ENCODE measurements at regions not wholly inside any gene's neighbourhood (a gene's known extent, or its start where the extent isn't known, plus 50 kb on each side); places are given as distances from the start of the nearest gene placed in this dataset.

- Histone ChIP-seq H3K36me3 (ENCODE audit: insufficient read depth, low read length) (no peaks in the 10 kb centered on the region), H3K9ac (ENCODE audit: insufficient read length) (no peak overlapping the region), H3K27ac (no peak overlapping the region), H3K4me3 (no peak overlapping the region), H3K9me3 (ENCODE audit: low read depth, low read length) (no peaks in the 10 kb centered on the region)
- DNase-seq (ENCODE audit: low read depth, low spot score) = no peak
- no peak for TF ChIP-seq EZH2 (IDR thresholded peaks at IDR 0.05)
- no peak for TF ChIP-seq POLR2AphosphoS5 (IDR thresholded peaks at IDR 0.05; ENCODE audit: borderline replicate concordance, low read depth, low read length)
- no peak for TF ChIP-seq FOXP2 (optimal IDR thresholded peaks at IDR 0.05; ENCODE audit: control extremely low read depth, extremely low read length, insufficient read depth)
Measured at GRCh38 chr10:78716043-78716660, 352.6 kb upstream of the ZMIZ1 start.

GRCh38 chr10:78717200-78717599 lies 351.6 kb upstream of the ZMIZ1 start:
- H3K27ac ChIP-seq = no peak overlapping the region
- no peak for DNase-seq (ENCODE audit: low read depth, low spot score)

DNA sequence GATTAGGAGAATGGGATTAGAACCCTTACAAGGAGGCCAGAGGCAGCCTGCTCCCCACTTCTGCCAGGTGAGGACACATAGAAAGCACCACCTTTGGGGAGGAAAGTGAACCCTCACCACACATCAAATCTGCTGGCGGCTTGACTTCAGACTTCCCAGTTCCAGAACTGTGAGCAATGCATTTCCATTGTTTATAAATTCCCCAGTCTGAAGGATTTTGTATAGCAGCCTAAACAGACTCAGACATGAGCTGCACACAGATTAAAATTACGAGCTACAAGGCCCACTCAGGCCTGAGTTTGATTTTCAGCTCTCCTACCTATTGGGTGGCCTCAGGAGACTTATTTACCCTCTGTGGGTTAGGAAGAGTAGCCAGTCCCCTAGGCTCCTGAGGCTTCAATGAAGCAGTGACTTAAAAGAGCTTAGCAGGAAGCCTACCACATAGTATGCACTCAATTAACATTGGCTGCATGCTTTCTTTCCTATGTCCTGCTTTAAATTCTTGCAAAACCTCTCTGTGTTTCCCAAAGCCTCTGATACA lies 350.7 kb upstream of the ZMIZ1 start:
- TF ChIP-seq EZH2 (IDR thresholded peaks at IDR 0.05) (no peak), POLR2AphosphoS5 (IDR thresholded peaks at IDR 0.05; ENCODE audit: borderline replicate concordance, low read depth, low read length) (no peak), FOXP2 (optimal IDR thresholded peaks at IDR 0.05; ENCODE audit: control extremely low read depth, extremely low read length, insufficient read depth) (no peak)
- Histone ChIP-seq H3K9ac (ENCODE audit: insufficient read length) (no peak overlapping the region), H3K4me3 (no peak overlapping the region), H3K27ac (no peak overlapping the region), H3K36me3 (ENCODE audit: insufficient read depth, low read length) (no peaks in the 10 kb centered on the region), H3K9me3 (ENCODE audit: low read depth, low read length) (no peaks in the 10 kb centered on the region)
- DNase-seq (ENCODE audit: low read depth, low spot score) = no peak

More at GRCh38 chr10:78717200-78717599, 351.6 kb upstream of the ZMIZ1 start:
- H3K4me3 ChIP-seq = no peak overlapping the region
- H3K9ac ChIP-seq (ENCODE audit: insufficient read length) = no peak overlapping the region
- no peak for TF ChIP-seq POLR2AphosphoS5 (IDR thresholded peaks at IDR 0.05; ENCODE audit: borderline replicate concordance, low read depth, low read length)
- no peak for TF ChIP-seq EZH2 (IDR thresholded peaks at IDR 0.05)
- TF ChIP-seq FOXP2 (optimal IDR thresholded peaks at IDR 0.05; ENCODE audit: control extremely low read depth, extremely low read length, insufficient read depth) = no peak
- H3K36me3 ChIP-seq (ENCODE audit: insufficient read depth, low read length) = no peaks in the 10 kb centered on the region
- no peaks in the 10 kb centered on the region for H3K9me3 ChIP-seq (ENCODE audit: low read depth, low read length)

DNA sequence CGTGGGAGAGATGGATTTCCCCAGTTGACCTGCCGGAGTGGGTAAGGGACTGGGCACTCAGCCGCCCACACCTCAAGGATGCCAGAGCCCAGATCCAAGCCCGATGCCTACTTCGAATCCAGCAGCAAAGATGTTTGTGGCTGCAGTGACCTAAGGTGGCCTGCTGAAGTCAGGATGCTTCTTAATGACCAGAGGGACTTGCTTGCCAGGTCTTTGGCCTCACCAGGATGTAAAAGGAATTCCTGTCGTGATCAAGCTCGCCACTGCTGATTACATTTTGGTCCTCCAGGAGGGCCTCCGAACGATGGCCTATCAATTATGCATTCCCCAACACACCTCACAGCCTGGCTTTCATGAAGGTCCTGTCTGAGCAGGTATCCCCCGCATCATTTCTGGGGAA lies 349.5 kb upstream of the ZMIZ1 start:
- no peak overlapping the region for H3K4me3 ChIP-seq
- DNase-seq (ENCODE audit: low read depth, low spot score) = no peak
- TF ChIP-seq FOXP2 (optimal IDR thresholded peaks at IDR 0.05; ENCODE audit: control extremely low read depth, extremely low read length, insufficient read depth) = no peak
- no peak for TF ChIP-seq POLR2AphosphoS5 (IDR thresholded peaks at IDR 0.05; ENCODE audit: borderline replicate concordance, low read depth, low read length)
- TF ChIP-seq EZH2 (IDR thresholded peaks at IDR 0.05) = no peak
- no peak overlapping the region for H3K27ac ChIP-seq
- H3K9ac ChIP-seq (ENCODE audit: insufficient read length) = no peak overlapping the region
- no peaks in the 10 kb centered on the region for H3K9me3 ChIP-seq (ENCODE audit: low read depth, low read length)
- no peaks in the 10 kb centered on the region for H3K36me3 ChIP-seq (ENCODE audit: insufficient read depth, low read length)

DNA sequence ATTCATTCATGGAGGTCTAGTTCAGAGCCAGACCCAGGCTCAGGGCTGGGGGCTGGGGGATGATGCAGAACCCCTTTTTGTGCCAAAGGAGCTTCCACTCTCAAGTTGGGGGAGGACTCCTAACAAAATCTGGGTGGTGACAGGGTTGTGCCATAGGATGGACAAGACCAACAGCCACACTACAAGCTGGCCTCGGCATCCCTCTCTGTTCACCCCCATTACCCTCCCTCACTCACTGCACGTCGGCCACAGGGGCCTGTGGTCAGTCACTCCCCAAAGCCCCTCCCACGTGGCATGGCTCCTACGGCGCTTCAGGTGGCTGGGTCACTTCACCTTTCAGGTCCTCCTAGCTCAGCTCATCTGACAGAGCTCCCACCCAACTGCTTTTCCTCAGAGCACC lies 348.7 kb upstream of the ZMIZ1 start:
- no peak overlapping the region for H3K4me3 ChIP-seq
- no peak for DNase-seq (ENCODE audit: low read depth, low spot score)
- no peaks in the 10 kb centered on the region for H3K36me3 ChIP-seq (ENCODE audit: insufficient read depth, low read length)
- no peak overlapping the region for H3K9ac ChIP-seq (ENCODE audit: insufficient read length)
- TF ChIP-seq POLR2AphosphoS5 (IDR thresholded peaks at IDR 0.05; ENCODE audit: borderline replicate concordance, low read depth, low read length) = no peak
- TF ChIP-seq EZH2 (IDR thresholded peaks at IDR 0.05) = no peak
- no peak for TF ChIP-seq FOXP2 (optimal IDR thresholded peaks at IDR 0.05; ENCODE audit: control extremely low read depth, extremely low read length, insufficient read depth)
- H3K27ac ChIP-seq = no peak overlapping the region
- no peaks in the 10 kb centered on the region for H3K9me3 ChIP-seq (ENCODE audit: low read depth, low read length)

DNA sequence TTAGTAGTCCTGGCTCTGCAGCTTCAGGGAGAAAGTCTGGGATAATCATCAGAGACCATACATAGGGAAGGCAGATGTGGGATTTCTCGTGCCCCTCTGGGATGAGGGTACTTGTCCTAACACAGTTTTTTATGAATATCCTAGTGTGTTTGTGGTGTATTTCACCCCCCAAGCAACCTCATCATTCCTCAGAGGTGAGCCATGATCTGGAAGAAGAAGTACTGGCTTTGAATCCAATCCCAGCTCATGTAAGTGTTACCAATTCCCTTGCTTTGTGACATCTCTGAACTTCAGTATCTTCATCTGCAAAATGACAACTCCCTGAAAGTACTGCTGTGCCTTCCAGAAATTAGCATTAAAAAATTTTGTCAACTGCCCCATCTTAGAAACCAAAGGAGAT lies 347.5 kb upstream of the ZMIZ1 start:
- H3K36me3 ChIP-seq (ENCODE audit: insufficient read depth, low read length) = no peaks in the 10 kb centered on the region
- TF ChIP-seq POLR2AphosphoS5 (IDR thresholded peaks at IDR 0.05; ENCODE audit: borderline replicate concordance, low read depth, low read length) = no peak
- DNase-seq (ENCODE audit: low read depth, low spot score) = no peak
- H3K9ac ChIP-seq (ENCODE audit: insufficient read length) = no peak overlapping the region
- H3K4me3 ChIP-seq = no peak overlapping the region
- H3K27ac ChIP-seq = no peak overlapping the region
- no peaks in the 10 kb centered on the region for H3K9me3 ChIP-seq (ENCODE audit: low read depth, low read length)

DNA sequence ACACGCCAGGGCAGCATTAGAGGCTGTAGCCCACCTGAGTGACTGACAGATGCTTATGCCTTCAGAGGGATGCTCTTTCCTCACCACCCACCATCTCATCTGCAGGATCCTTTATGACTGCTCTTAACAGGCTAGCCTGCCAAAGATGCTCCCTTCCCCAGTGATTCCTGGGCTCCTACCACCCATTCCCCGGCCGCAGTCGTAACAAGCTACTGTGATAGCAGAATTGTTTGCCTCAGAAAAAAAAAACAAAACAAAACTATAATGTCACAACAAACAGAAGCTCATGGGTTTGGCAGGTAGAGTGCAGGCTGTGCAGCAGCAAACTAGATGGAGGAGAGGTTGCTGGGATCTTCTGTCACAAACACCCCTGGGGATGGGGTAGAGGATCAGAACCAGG lies 343.9 kb upstream of the ZMIZ1 start:
- Histone ChIP-seq H3K4me3 (no peak overlapping the region), H3K36me3 (ENCODE audit: insufficient read depth, low read length) (no peaks in the 10 kb centered on the region), H3K9ac (ENCODE audit: insufficient read length) (no peak overlapping the region), H3K27ac (no peak overlapping the region), H3K9me3 (ENCODE audit: low read depth, low read length) (no peaks in the 10 kb centered on the region)
- DNase-seq (ENCODE audit: low read depth, low spot score) = no peak
- no peak for TF ChIP-seq POLR2AphosphoS5 (IDR thresholded peaks at IDR 0.05; ENCODE audit: borderline replicate concordance, low read depth, low read length)
- TF ChIP-seq FOXP2 (optimal IDR thresholded peaks at IDR 0.05; ENCODE audit: control extremely low read depth, extremely low read length, insufficient read depth) = no peak

- Histone ChIP-seq H3K4me3 (no peak overlapping the region), H3K9ac (ENCODE audit: insufficient read length) (no peak overlapping the region), H3K27ac (no peak overlapping the region), H3K36me3 (ENCODE audit: insufficient read depth, low read length) (no peaks in the 10 kb centered on the region), H3K9me3 (ENCODE audit: low read depth, low read length) (no peaks in the 10 kb centered on the region)
- TF ChIP-seq POLR2AphosphoS5 (IDR thresholded peaks at IDR 0.05; ENCODE audit: borderline replicate concordance, low read depth, low read length) (no peak), FOXP2 (optimal IDR thresholded peaks at IDR 0.05; ENCODE audit: control extremely low read depth, extremely low read length, insufficient read depth) (no peak), EZH2 (IDR thresholded peaks at IDR 0.05) (no peak)
- DNase-seq (ENCODE audit: low read depth, low spot score) = no peak
Measured at GRCh38 chr10:78726171-78726570, 342.6 kb upstream of the ZMIZ1 start.

- H3K27ac ChIP-seq = no peak overlapping the region
- no peaks in the 10 kb centered on the region for H3K9me3 ChIP-seq (ENCODE audit: low read depth, low read length)
- DNase-seq (ENCODE audit: low read depth, low spot score) = no peak
- no peak overlapping the region for H3K9ac ChIP-seq (ENCODE audit: insufficient read length)
- no peaks in the 10 kb centered on the region for H3K36me3 ChIP-seq (ENCODE audit: insufficient read depth, low read length)
- no peak overlapping the region for H3K4me3 ChIP-seq
- TF ChIP-seq FOXP2 (optimal IDR thresholded peaks at IDR 0.05; ENCODE audit: control extremely low read depth, extremely low read length, insufficient read depth) (no peak), EZH2 (IDR thresholded peaks at IDR 0.05) (no peak), POLR2AphosphoS5 (IDR thresholded peaks at IDR 0.05; ENCODE audit: borderline replicate concordance, low read depth, low read length) (no peak)
Measured at GRCh38 chr10:78727251-78727650, 341.5 kb upstream of the ZMIZ1 start.

Measured in SK-N-MC (cell line).